RWPE1 (cell line): ENCODE measurements at regions not wholly inside any gene's neighbourhood (a gene's known extent, or its start where the extent isn't known, plus 50 kb on each side); places are given as distances from the start of the nearest gene placed in this dataset.

Experiments
- CTCF ChIA-PET: fragments of 350-600 bp; sonication (Branson Sonifier 250); formaldehyde crosslinking; extraction: SDS; loops from one replicate; lab custom pipeline; 2021; lab: Yijun Ruan, JAX
- POLR2A ChIA-PET: fragments of 400-600 bp; formaldehyde crosslinking; extraction: SDS; loops from one replicate; lab custom pipeline; 2020; ENCODE audit warnings: antibody characterized with exemption; ENCODE audit not compliant: low non-redundant PET; lab: Yijun Ruan, JAX
- DNase-seq: peaks from one replicate; pipeline ENCODE4 v3.0.0; 2012; ENCODE audit warnings: low spot score
- H3K27ac ChIP-seq: fragments of 450-650 bp; 2 replicates; pipeline ENCODE4 v1.5.1; 2017
- TF ChIP-seq, protein P1 (sequence below): fragments of 450-650 bp; conservative IDR thresholded peaks from 2 replicates; pipeline ENCODE4 v1.5.1; 2017; ENCODE audit warnings: low read depth, mild to moderate bottlenecking

DNA sequence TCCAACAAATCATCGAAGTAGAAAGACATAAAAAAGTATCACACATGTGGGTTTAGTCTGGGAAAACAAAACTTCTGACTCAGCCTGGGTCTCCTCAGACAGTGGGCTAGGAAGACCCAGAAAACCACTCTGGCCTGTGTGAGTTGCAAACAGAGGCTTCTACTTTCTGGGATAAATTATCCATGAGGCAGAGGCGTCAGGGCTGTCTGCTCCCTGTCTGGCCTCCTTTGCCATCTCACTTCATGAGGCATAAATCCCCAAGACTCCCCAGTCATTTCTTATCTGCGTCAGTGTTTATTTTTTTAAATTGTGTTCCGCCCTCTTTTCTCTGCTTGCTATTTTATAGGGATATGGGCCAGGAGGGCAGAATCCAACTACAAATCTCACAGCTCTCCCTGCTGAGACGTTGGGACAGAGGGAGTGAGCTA lies 80.6 kb upstream of the TRABD2B start:
- TF ChIP-seq, protein P1, sequence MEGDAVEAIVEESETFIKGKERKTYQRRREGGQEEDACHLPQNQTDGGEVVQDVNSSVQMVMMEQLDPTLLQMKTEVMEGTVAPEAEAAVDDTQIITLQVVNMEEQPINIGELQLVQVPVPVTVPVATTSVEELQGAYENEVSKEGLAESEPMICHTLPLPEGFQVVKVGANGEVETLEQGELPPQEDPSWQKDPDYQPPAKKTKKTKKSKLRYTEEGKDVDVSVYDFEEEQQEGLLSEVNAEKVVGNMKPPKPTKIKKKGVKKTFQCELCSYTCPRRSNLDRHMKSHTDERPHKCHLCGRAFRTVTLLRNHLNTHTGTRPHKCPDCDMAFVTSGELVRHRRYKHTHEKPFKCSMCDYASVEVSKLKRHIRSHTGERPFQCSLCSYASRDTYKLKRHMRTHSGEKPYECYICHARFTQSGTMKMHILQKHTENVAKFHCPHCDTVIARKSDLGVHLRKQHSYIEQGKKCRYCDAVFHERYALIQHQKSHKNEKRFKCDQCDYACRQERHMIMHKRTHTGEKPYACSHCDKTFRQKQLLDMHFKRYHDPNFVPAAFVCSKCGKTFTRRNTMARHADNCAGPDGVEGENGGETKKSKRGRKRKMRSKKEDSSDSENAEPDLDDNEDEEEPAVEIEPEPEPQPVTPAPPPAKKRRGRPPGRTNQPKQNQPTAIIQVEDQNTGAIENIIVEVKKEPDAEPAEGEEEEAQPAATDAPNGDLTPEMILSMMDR: no peak
- DNase-seq: no peak
- no peak overlapping the region for H3K27ac ChIP-seq
- ChIA-PET CTCF (interaction anchor here (1.2 kb wide), 1 partner anchor 16 kb away, joined by 3 read pairs; no protein-coding TSS in a partner anchor), POLR2A (no interaction called here)

DNA sequence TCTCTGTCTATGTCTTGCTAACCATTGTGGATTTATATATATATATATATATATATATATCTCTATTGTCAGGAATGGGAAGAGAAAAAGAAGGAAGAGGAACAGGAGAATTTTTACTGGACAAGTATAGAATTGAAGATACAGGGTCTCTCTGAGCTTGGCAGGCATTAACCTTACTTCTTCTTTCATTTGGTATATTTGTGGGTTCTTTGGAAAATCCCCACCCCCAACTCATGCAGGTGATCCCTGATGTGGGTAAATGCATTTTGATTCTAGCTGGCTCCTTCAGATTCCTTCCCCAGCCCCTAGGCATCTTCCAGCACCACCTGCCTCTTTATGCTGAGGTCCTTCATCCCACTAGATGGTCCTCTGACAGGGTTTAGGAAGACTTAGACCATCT lies 78.8 kb upstream of the TRABD2B start:
- no peak for DNase-seq
- POLR2A ChIA-PET: no interaction called here
- H3K27ac ChIP-seq: no peak overlapping the region
- TF ChIP-seq, protein P1: no peak
- CTCF ChIA-PET: no interaction called here

DNA sequence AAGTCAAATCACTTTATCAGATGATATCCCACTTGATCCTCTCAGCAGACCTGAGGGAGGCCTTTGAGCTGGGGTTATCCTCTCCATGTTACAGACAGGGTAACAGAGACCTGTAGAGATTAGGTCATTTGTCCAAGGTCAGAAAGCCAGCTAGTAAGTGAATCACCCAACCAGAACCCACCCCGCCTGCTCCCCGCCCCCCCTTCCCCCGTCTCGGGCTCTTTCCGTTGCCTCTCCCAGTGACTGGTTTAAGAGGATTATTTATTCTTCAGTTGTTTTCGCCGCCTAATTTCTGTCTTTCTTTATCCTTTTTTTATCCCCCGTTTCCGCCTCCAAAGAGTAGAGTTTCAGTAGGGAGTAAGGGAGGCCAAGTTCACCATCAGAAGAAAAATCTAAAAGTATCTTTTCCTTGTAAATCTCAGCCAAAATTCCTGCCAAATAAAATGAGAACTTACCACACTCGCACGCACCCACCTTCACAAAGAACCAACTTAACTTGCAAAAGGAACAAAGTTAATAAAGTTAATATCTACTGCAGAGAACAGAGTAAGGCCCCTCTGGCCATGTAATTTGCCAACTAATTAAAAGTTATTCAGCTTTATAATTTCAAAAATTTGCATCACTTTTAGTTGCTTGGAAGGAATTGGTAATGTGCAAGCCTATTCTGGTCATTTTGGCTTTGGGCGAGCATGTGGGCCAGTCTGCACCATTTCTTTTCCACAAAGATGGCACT lies 76.8 kb upstream of the TRABD2B start:
- TF ChIP-seq, protein P1: no peak
- no peak for DNase-seq
- ChIA-PET CTCF (interaction anchor here (1.9 kb wide), 1 partner anchor 13 kb away, joined by 6 read pairs; no protein-coding TSS in a partner anchor), POLR2A (no interaction called here)
- H3K27ac ChIP-seq: no peak overlapping the region

DNA sequence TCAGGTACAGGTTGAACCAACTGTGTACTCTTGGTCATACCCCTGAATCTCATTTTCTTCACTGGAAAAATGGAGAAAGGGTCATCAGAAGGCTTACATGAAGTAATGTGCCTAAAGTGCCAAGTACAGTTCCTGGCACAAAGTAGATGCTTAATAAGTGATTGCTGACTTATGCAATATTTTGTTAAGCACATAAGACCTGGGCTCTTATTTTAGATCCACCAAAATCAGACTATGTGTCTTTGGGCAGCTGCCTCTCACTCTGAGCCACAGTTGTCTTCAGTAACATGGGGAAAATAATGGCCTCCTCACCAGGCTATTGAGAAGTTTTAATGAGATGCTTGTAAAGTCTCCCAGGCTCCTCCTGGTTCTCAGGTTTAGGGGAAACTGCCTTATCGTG lies 74.3 kb upstream of the TRABD2B start:
- H3K27ac ChIP-seq: no peak overlapping the region
- ChIA-PET CTCF (no interaction called here), POLR2A (no interaction called here)
- TF ChIP-seq, protein P1: no peak
- DNase-seq: no peak

DNA sequence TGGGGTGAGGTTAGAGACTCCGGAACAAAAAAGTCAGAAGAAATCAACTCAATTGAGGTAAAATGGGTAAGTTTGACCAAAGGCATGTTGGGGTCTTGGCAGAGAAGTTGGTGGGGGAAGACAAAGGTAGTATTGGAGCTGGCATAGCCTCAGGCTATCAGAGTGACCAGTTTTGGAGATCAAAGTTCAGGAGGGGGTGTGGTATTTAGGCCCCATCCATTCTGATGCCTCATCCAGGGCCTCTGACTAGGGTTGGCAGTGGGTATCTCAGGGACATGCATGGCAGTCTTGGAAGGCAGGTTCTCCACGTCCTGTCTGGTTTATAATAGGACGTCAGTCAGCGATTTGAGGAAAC lies 73.2 kb upstream of the TRABD2B start:
- no peak overlapping the region for H3K27ac ChIP-seq
- POLR2A ChIA-PET: no interaction called here
- TF ChIP-seq, protein P1: no peak
- DNase-seq: no peak
- CTCF ChIA-PET: no interaction called here

DNA sequence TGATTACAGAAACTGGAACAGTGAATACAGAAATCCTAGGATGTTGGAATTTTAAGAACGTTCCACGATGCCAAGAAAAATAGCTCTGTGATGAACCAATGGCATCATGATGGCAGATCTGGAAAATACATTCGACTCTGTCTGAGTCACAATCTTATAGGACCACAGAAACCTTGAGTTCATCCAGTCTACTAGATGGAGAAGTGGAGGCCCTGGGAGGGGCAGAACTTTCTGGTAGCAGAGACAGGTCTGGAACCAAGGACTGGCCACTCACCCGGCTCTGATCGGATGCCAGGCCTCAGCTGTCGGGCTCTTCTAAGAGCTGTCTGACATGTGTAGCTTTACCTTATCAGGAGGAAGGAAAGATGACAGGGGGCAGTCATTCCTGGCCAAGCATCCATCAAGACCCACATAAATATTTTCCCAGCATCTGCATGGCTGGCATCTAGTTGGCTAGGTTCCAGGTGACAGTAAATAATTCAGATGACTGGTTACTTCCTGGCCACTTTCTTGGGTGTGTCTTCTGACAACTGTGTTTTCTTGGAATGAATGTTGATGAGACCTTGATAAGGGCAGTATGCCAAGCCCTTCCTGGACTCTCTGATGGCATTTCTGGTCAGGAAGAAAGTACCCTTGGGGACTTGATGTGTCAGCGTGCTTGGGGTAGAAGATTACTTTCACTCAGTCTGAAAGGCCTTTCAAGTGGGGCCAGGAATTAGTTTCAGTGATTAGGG lies 72.6 kb upstream of the TRABD2B start:
- TF ChIP-seq, protein P1: no peak
- ChIA-PET CTCF (no interaction called here), POLR2A (no interaction called here)
- no peak for DNase-seq
- no peak overlapping the region for H3K27ac ChIP-seq
